ENCODE measurements at regions not wholly inside any gene's neighbourhood (a gene's known extent, or its start where the extent isn't known, plus 50 kb on each side); places are given as distances from the start of the nearest gene placed in this dataset.

DNA sequence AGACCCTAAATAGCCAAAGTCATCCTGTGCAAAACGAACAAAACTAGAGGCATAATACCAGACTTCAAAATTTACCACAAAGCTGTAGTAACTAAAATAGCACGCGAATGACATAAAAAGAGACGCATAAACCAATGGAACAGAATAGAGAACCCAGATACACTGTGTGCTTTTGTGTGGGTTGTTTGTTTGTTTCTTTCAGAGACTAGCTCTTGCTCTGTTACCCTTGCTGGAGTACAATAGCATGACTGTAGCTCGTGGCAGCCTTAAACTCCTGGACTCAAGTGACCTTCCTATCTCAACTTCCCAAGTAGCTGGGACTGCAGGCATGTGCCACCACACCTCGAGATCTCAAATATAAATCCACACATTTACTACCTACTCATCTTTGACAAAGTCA lies 1314.6 kb upstream of the GBE1 start:
- DNase-seq: no peak

- no peak for DNase-seq
Measured at GRCh38 chr3:83074485-83074884, 1313.0 kb upstream of the GBE1 start.

DNA sequence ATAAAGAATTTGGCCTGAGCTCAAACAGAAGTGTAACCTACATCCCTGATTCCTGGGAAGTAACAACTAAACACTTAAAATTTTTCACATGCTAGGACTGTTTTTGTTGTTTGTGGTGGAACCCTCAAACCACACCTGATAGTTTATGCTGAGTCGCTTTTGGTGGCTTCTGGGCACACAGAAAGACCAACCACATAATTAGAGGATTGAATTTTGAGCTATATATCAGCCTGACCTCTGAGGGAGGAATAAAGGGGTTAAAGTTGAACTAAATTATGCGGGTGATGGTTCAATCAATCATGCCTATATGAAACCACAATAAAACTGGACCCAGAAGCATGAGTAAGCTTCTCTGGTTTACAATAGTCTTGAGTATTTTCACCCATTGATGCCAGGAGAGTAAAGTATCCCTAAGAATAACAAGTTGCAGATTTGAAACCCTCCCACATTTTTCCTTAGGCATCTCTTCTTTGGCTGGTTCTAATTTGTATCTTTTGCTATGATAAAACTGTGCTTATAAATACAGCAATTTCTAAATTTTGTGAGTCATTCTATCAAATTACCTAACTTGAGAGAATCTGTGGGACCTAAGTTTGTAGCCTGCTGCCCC lies 1304.5 kb upstream of the GBE1 start:
- DNase-seq: no peak

GRCh38 chr3:83063446-83063845 lies 1302.0 kb upstream of the GBE1 start:
- DNase-seq: no peak

GRCh38 chr3:83048556-83048955 lies 1287.1 kb upstream of the GBE1 start:
- DNase-seq: no peak

GRCh38 chr3:83039422-83039821 lies 1278.0 kb upstream of the GBE1 start:
- no peak for DNase-seq

DNA sequence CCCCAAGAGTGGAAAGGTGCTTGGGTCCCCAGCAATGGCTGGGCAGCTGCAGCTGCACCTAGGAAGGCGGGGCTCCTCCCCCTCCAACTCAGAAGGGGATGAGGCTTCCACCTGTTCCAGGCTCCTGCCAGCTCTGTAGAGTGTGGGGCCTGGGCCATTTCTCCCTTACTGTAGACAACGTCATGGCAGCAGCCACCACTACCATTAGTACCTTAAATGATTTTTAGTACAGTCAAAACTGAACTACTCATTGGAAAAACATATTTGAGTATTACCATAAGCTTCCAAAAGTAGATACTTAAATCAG lies 1274.2 kb upstream of the GBE1 start:
- DNase-seq: no peak

DNA sequence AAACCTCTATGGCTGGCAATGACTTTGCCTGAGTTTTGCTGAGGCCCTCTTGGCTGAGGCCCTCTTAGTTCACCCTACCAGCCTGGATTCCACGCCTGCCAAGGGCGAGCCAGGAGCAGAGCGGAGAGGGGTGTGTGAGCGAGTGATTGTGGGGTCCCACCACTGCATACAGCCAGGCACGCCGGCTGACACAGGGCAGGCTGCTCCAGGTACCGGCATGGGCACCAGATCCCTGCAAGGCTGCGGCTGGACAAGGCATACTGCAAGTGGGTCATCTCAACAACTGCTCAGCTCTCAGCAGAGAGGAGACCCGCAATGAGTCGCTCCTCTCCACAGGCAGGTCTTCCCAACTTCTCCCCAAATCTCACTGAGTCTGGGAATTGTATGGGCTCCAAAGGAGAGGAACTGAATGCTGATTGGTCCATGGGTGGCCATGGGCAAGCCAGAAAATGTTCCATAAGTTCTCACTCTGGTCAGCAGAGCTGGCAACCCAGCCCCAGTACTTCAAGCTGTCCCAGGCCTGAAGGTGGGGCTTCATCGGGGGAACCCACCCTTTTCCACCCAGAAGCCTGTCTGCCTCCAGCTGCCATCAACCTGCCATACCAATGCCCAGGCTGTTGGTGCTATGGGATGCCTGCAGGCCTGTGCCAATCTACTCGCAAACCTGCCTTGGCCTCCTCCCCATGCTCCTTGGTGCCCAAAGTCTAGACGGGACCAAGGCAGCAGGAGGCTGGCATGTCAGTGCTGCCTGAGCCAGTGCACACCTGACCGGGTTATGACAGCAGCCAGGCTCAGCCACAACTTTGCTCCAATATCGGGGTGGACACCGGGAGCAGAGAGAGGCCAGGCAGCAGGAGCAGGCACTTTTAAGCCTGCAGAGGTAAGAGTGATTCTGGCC lies 1273.6 kb upstream of the GBE1 start:
- no peak for DNase-seq

DNA sequence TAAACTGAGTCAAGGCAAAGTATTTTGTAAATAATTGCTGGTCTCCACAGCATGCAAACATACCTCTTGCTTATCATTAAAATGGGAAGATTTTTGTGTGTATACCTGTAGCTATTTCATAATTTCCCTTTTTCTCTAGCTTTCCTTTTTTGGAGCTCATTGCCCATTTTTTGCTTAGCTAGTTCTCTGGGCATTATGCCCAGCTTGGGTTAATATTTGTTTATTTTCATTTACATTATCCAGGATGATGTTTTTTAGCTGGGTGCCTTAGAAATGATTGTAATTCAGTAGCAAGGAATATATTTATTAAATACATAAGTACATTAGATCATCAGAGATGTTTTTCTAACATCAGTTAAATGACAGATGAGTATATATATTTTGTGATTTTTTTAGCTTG lies 1271.7 kb upstream of the GBE1 start:
- no peak for DNase-seq

DNA sequence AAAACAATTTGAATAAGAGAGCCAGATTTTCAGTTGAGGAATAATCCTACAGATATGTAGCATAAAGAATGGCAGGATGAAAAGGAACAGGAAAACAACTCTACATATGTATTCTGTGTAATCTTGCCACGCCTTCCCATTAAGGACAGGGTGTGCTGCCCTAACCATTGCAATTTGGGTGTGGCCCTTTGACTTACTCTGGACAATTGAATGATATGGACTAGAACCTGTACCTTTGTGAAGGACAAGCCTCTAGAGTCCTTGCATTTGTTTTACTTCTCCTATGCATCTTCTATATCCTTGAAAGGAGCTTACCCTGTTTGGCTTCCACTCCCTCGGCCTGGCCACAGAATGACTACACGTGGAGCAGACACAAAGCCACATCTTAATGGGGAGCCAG lies 1261.6 kb upstream of the GBE1 start:
- no peak for DNase-seq

DNA sequence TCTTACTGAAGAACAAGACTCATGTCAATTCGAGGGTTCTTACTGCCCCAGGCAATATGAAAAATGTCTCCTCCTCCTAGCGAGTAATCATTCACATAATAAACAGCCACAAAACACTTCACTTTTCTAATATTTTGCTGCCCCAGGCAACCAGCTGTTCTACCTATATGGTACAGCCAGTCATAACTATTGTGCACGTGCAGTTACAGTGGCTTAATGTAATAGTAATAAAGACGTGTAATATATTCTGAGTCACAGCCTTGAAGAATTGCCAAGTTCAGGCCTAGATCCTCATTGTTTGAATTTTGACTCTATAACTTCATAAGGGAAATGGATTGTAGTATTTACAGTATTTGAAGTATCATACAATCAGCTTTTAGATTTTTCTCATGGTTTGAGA lies 1250.0 kb upstream of the GBE1 start:
- no peak for DNase-seq

- DNase-seq: no peak
Measured at GRCh38 chr3:83003917-83004316, 1242.5 kb upstream of the GBE1 start.

- DNase-seq: no peak
Measured at GRCh38 chr3:83002869-83003445, 1241.5 kb upstream of the GBE1 start.

DNA sequence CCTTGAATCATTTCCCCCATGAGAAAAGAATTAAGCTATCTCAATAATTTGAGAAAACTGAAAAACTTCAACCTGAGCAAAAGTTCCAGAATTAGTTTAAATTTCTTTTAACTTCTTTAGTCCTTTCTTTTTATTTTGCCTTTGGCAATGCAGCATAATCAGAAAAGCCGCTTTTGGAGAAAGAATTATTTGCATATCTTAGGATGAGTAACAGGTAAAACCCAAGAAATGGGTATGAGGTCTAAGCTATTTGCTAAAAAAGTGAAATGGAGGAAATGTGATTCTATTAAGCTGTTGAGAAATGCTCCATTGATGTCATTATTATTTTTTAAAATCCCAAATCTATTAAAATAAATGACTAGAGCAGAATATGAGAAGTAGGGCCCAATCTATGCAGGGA lies 1238.3 kb upstream of the GBE1 start:
- no peak for DNase-seq

DNA sequence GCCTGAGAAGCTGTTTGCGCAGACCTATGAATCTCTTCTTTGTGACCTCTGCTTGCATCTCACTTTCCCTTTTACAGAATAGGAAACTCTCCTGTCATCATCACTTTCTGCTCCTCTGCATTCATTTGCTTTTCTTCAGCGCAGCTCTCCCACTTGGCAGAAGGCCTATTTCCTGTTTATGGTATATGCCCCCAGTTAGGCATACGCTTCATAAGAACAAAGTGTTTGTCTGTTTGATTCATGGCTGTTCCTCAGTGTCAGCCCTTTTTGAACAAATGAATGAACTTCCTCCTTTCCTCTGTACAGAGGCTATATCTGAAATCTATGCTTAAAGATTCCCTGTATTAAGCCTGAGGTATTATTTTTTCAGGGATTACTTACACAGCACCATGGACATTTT lies 1216.9 kb upstream of the GBE1 start:
- no peak for DNase-seq

- DNase-seq: no peak
Measured at GRCh38 chr3:82977871-82978270, 1216.4 kb upstream of the GBE1 start.

GRCh38 chr3:82973791-82974190 lies 1212.3 kb upstream of the GBE1 start:
- DNase-seq: no peak

- no peak for DNase-seq
Measured at GRCh38 chr3:82960379-82960778, 1198.9 kb upstream of the GBE1 start.

DNA sequence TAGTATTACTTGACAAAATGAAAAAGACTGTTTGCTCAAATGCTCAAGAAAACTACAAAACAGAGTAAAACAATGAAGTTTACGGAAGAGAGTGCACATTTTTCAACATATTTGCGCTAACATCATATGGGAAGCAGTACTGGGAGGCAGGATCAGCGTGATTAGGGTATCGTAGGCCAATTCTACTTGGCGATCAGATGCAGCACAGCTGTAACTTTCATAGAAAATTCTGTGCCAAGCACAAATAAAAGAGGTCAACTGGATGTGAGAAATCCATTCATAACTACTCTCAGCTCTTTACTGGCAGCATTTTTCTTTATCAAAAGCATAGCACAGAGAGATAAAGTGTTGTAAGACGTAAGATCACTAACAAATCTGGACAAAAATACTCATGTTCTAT lies 1196.3 kb upstream of the GBE1 start:
- no peak for DNase-seq

DNA sequence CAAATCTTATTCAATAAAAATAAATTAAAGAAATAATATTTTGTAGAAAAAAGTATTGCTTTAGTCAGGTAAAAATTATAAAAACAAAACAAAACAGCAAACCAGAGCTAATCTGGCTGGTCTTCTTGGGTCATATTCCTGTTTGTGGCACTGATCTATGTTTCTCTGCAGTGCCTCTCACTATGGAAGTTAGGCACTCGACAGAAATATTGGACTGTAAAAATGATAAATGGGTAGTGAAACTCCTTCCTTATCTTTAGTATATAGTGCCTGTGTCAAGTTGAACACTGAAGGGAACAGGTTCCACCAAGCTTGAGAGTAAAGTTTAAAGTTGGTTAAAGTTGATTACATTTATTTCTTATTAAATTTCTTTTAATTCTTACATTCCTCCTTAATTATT lies 1195.6 kb upstream of the GBE1 start:
- no peak for DNase-seq

- DNase-seq: no peak
Measured at GRCh38 chr3:82954486-82954885, 1193.0 kb upstream of the GBE1 start.

DNA sequence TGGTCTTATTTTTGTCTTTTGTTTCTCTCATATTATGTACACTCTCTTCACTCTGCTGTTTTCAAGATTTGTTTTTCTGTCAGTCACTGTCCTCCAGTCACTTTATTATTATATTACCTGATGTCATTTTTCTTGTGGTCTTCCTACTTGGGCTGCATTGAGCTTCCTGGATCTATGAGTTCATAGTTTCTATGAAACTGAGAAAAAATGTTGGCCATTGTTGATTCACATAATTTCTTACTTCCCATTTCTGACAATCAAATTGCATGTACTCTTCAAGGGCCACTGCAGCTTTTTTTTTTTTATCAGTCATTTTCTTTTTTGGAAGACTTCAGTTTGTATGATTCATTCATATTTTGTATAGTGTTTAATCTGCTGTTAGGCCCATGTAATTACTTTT lies 1180.6 kb upstream of the GBE1 start:
- DNase-seq: no peak

DNA sequence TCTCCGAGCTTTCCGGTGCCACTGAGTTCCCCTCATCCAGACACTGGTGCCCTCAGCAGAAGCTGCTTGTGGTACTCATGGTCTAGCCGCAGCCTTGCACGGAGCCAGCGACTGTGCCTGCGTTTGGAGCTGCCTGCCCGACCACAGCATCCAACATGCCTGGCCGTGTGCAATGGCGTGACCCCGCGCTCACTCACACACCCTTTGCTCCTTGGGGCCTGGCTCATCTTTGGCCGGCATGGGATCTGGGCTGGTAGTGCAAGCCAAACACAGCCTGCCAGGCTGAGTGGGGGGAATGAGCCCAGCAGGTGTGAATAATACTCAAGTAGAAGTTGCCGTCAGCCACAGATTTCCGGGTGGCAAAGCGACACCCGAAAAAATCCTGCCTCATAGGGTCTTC lies 1178.7 kb upstream of the GBE1 start:
- DNase-seq: no peak

GRCh38 chr3:82939491-82940097 lies 1178.1 kb upstream of the GBE1 start:
- no peak for DNase-seq
